IMR-90 (cell line): ENCODE measurements at regions not wholly inside any gene's neighbourhood (a gene's known extent, or its start where the extent isn't known, plus 50 kb on each side); places are given as distances from the start of the nearest gene placed in this dataset.

Source experiments
- ATAC-seq: fragments of 200-7000 bp; cut with Tn5 transposase; 2 replicates; pipeline ENCODE4 v1.9.1; 2020; ENCODE audit warnings: low read depth, mild to moderate bottlenecking, moderate library complexity
- BruUV-seq: library from RNA; stranded (reverse); fragments of 400-500 nt; replicated peaks from 2 replicates; lab custom pipeline; 2021; lab: Mats Ljungman, UMichigan
- CTCF ChIA-PET: fragments of 300-600 bp; formaldehyde crosslinking; extraction: SDS; loops from one replicate; lab custom pipeline; 2021; ENCODE audit warnings: antibody characterized with exemption; lab: Yijun Ruan, JAX
- POLR2A ChIA-PET: fragments of 300-600 bp; sonication (Branson Sonifier 250); formaldehyde crosslinking; loops from one replicate; lab custom pipeline; 2022; ENCODE audit warnings: antibody characterized with exemption; ENCODE audit not compliant: unreplicated experiment; lab: Charles Lee
- DNase-seq: peaks from one replicate; pipeline ENCODE4 v3.0.0; 2013
- H2AFZ ChIP-seq: replicated peaks from 2 replicates; pipeline ENCODE3; 2013; ENCODE audit warnings: low read length, mild to moderate bottlenecking; ENCODE audit not compliant: poor library complexity
- H2AK5ac ChIP-seq: 2 replicates; pipeline ENCODE4 v1.6.1; 2013; ENCODE audit warnings: low read depth, low read length, inconsistent platforms
- H2AK9ac ChIP-seq: replicated peaks from 2 replicates; pipeline ENCODE3; 2013; ENCODE audit warnings: mild to moderate bottlenecking, low read depth, low read length, moderate library complexity; ENCODE audit not compliant: poor library complexity
- H2BK120ac ChIP-seq: 2 replicates; pipeline ENCODE4 v1.6.1; 2013; ENCODE audit warnings: low read depth, low read length, inconsistent platforms
- H2BK15ac ChIP-seq: 3 replicates; pipeline ENCODE4 v1.6.1; 2013; ENCODE audit warnings: low read depth, low read length, inconsistent platforms
- H2BK20ac ChIP-seq: 2 replicates; pipeline ENCODE4 v1.6.1; 2013; ENCODE audit warnings: low read depth, mild to moderate bottlenecking, inconsistent platforms, low read length, moderate library complexity
- H2BK5ac ChIP-seq: 2 replicates; pipeline ENCODE4 v1.6.1; 2013; ENCODE audit warnings: mild to moderate bottlenecking, low read depth, low read length, inconsistent platforms; ENCODE audit not compliant: poor library complexity, severe bottlenecking
- H3K14ac ChIP-seq: replicated peaks from 2 replicates; pipeline ENCODE4 v1.6.1; 2013; ENCODE audit warnings: low read depth, low read length, inconsistent platforms
- H3K18ac ChIP-seq: 2 replicates; pipeline ENCODE4 v1.6.1; 2013; ENCODE audit warnings: low read depth, low read length, control low read depth
- H3K23ac ChIP-seq: 2 replicates; pipeline ENCODE4 v1.6.1; 2013; ENCODE audit warnings: low read depth, low read length, inconsistent platforms
- H3K27ac ChIP-seq: 2 replicates; pipeline ENCODE4 v1.5.1; 2013; ENCODE audit warnings: mild to moderate bottlenecking, control low read depth, low read length; ENCODE audit not compliant: insufficient read depth
- H3K27me3 ChIP-seq: 2 replicates; pipeline ENCODE4 v1.6.1; 2013; ENCODE audit warnings: low read length; ENCODE audit not compliant: control insufficient read depth, insufficient read depth
- H3K36me3 ChIP-seq: 2 replicates; pipeline ENCODE4 v1.6.1; 2013; ENCODE audit warnings: low read length, mixed read lengths; ENCODE audit not compliant: control insufficient read depth, insufficient read depth
- H3K4ac ChIP-seq: 2 replicates; pipeline ENCODE4 v1.6.1; 2013; ENCODE audit warnings: low read depth, low read length, inconsistent platforms
- H3K4me1 ChIP-seq: 2 replicates; pipeline ENCODE4 v1.6.1; 2013; ENCODE audit warnings: low read length, mixed read lengths; ENCODE audit not compliant: control insufficient read depth, insufficient read depth
- H3K4me2 ChIP-seq: 2 replicates; pipeline ENCODE4 v1.6.1; 2013; ENCODE audit warnings: low read depth, mild to moderate bottlenecking, control low read depth, low read length, moderate library complexity
- H3K4me3 ChIP-seq: 2 replicates; pipeline ENCODE4 v1.5.1; 2013; ENCODE audit warnings: low read depth, mild to moderate bottlenecking, control low read depth, low read length, moderate library complexity; ENCODE audit not compliant: insufficient read depth
- H3K56ac ChIP-seq: 2 replicates; pipeline ENCODE4 v1.6.1; 2013; ENCODE audit warnings: low read length, inconsistent platforms; ENCODE audit not compliant: insufficient read depth; ENCODE audit errors: extremely low read depth
- H3K79me1 ChIP-seq, 2 experiments: 2 replicates each; pipeline ENCODE4 v1.6.1; 2013; ENCODE audit warnings: low read length in 2 of 2, inconsistent platforms in 1 of 2, low read depth in 1 of 2
- H3K9ac ChIP-seq: 2 replicates; pipeline ENCODE4 v1.6.1; 2013; ENCODE audit warnings: low read depth, low read length, control low read depth
- H3K9me1 ChIP-seq: 2 replicates; pipeline ENCODE4 v1.6.1; 2013; ENCODE audit warnings: low read length, inconsistent platforms; ENCODE audit not compliant: insufficient read depth
- H3K9me3 ChIP-seq: 2 replicates; pipeline ENCODE4 v1.6.1; 2013; ENCODE audit warnings: low read length; ENCODE audit not compliant: control insufficient read depth, insufficient read depth
- H4K20me1 ChIP-seq: 2 replicates; pipeline ENCODE4 v1.6.1; 2013; ENCODE audit warnings: low read length, inconsistent platforms; ENCODE audit not compliant: insufficient read depth
- H4K5ac ChIP-seq: 2 replicates; pipeline ENCODE4 v1.6.1; 2013; ENCODE audit warnings: mild to moderate bottlenecking, low read depth, low read length, control low read depth
- H4K8ac ChIP-seq, 2 experiments: 2 replicates each; pipeline ENCODE4 v1.6.1; 2013; ENCODE audit warnings: low read depth in 2 of 2, low read length in 2 of 2, control low read depth in 1 of 2, inconsistent platforms in 1 of 2
- H4K91ac ChIP-seq: 2 replicates; pipeline ENCODE4 v1.6.1; 2013; ENCODE audit warnings: low read depth, low read length, inconsistent platforms; ENCODE audit not compliant: insufficient read depth
- BHLHE40 ChIP-seq: fragments of 150-350 bp; IDR thresholded peaks from 2 replicates; pipeline ENCODE4 v1.6.1; 2016; ENCODE audit warnings: mild to moderate bottlenecking, low read depth, low read length
- CHD1 ChIP-seq: IDR thresholded peaks from 2 replicates; pipeline ENCODE4 v1.6.1; 2012; ENCODE audit warnings: low read depth, low read length, improper control_type of control experiment
- MAFK ChIP-seq: IDR thresholded peaks from 2 replicates; pipeline ENCODE4 v1.6.1; 2012; ENCODE audit warnings: low read depth, low read length, improper control_type of control experiment
- MXI1 ChIP-seq: IDR thresholded peaks from 2 replicates; pipeline ENCODE4 v1.6.1; 2012; ENCODE audit warnings: low read depth, mild to moderate bottlenecking, low read length, moderate library complexity, borderline replicate concordance
- NFE2L2 ChIP-seq: fragments of 150-350 bp; IDR thresholded peaks from 2 replicates; pipeline ENCODE4 v1.6.1; 2016; ENCODE audit warnings: low read depth, mild to moderate bottlenecking, low read length
- RAD21 ChIP-seq: IDR thresholded peaks from 2 replicates; pipeline ENCODE4 v1.6.1; 2012; ENCODE audit warnings: low read length, improper control_type of control experiment
- RCOR1 ChIP-seq: IDR thresholded peaks from 2 replicates; pipeline ENCODE4 v1.6.1; 2012; ENCODE audit warnings: mild to moderate bottlenecking, low read length, improper control_type of control experiment; ENCODE audit not compliant: insufficient replicate concordance
- WGBS, 2 experiments: methylation state at CpG; one replicate each; pipeline versions ENCODE4 v1.1.5 to v1.1.7; 2013; ENCODE audit warnings: missing lambda C conversion rate in 2 of 2; ENCODE audit not compliant: insufficient read length in 1 of 2; ENCODE audit errors: extremely low coverage in 2 of 2; 5-methylcytosine and 5-hydroxymethylcytosine counted together
- dilution Hi-C: fragments of 300-500 bp; cut with HindIII; formaldehyde crosslinking; loops from one replicate; pipeline ENCODE4 v1.14.3; 2018; ENCODE audit warnings: low sequenced_read_pairs; ENCODE audit not compliant: unreplicated experiment
- in situ Hi-C: fragments of 300-500 bp; cut with MboI; formaldehyde crosslinking; loops from 3 replicates; pipeline ENCODE4 v1.14.3; 2019; ENCODE audit warnings: low sequenced_read_pairs, inconsistent platforms, mixed read lengths
- intact Hi-C: fragments of 100-400 bp; cut with micrococcal nuclease; formaldehyde crosslinking; loops from 2 replicates; pipeline ENCODE4 v1.10.0; 2022
- TF ChIP-seq, protein P1 (sequence below): conservative IDR thresholded peaks from 2 replicates; pipeline ENCODE4 v1.5.1; 2012; ENCODE audit warnings: mild to moderate bottlenecking, low read depth, low read length, improper control_type of control experiment

DNA sequence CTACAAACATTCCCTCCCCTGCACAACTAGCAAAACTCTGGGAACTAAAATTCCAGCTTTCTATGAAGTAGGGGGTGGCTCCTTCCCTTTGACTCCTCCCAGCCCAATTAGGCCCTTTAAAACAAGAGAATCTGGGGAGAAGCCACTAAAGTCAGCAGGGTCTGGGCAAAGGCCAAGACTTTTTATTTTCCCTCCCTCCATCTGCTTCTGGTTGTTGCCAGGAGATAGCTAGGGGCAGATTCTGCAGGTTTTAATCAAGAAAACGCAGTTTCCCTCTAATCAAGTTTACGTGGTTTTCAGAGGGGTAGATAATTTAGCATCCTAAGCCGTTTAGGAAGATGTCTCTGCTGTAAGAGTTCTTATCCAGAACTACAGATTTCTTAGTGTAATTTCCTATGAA, 114.5 kb upstream of the CDH6 start:
- no peak overlapping the region for H3K4ac ChIP-seq
- intact Hi-C loops = no loop called here
- H2BK5ac ChIP-seq = no peak overlapping the region
- dilution Hi-C loops = no loop called here
- H2AK9ac ChIP-seq = no peak overlapping the region
- no peak overlapping the region for H2AK5ac ChIP-seq
- H2AFZ ChIP-seq = no peak overlapping the region
- no peak overlapping the region for H3K18ac ChIP-seq
- no peaks in the 10 kb centered on the region for H3K4me1 ChIP-seq
- ChIA-PET CTCF (no interaction called here), POLR2A (interaction anchor here (0.6 kb wide), 1 partner anchor 135 kb away, joined by 4 read pairs; no protein-coding TSS in a partner anchor)
- no CpG with 5 or more reads among the region's 3 CpGs for WGBS, 2 experiments
- no peak overlapping the region for H3K14ac ChIP-seq
- no peak overlapping the region for H3K9ac ChIP-seq
- H3K9me3 ChIP-seq = no peaks in the 10 kb centered on the region
- no peaks in the 10 kb centered on the region for H3K36me3 ChIP-seq
- no peak overlapping the region for H4K91ac ChIP-seq
- no peak overlapping the region for H2BK120ac ChIP-seq
- TF ChIP-seq BHLHE40 = no peak
- TF ChIP-seq NFE2L2 = no peak
- TF ChIP-seq RAD21 = no peak
- no peak for TF ChIP-seq RCOR1
- TF ChIP-seq, protein P1, sequence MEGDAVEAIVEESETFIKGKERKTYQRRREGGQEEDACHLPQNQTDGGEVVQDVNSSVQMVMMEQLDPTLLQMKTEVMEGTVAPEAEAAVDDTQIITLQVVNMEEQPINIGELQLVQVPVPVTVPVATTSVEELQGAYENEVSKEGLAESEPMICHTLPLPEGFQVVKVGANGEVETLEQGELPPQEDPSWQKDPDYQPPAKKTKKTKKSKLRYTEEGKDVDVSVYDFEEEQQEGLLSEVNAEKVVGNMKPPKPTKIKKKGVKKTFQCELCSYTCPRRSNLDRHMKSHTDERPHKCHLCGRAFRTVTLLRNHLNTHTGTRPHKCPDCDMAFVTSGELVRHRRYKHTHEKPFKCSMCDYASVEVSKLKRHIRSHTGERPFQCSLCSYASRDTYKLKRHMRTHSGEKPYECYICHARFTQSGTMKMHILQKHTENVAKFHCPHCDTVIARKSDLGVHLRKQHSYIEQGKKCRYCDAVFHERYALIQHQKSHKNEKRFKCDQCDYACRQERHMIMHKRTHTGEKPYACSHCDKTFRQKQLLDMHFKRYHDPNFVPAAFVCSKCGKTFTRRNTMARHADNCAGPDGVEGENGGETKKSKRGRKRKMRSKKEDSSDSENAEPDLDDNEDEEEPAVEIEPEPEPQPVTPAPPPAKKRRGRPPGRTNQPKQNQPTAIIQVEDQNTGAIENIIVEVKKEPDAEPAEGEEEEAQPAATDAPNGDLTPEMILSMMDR = no peak
- TF ChIP-seq CHD1 = no peak
- TF ChIP-seq MAFK = no peak
- TF ChIP-seq MXI1 = no peak
- DNase-seq (no peak), ATAC-seq (no peak)
- no peak overlapping the region for H3K56ac ChIP-seq
- no TSS peak for BruUV-seq
- in situ Hi-C loops = no loop called here
- H3K79me1 ChIP-seq = no peaks in the 10 kb centered on the region
- no peak overlapping the region for H3K27ac ChIP-seq
- H4K5ac ChIP-seq = no peak overlapping the region
- H4K8ac ChIP-seq = no peak overlapping the region
- no peak overlapping the region for H2BK20ac ChIP-seq
- no peaks in the 10 kb centered on the region for H3K27me3 ChIP-seq
- no peaks in the 10 kb centered on the region for H4K20me1 ChIP-seq
- H3K4me2 ChIP-seq = no peak overlapping the region
- no peaks in the 10 kb centered on the region for H3K9me1 ChIP-seq
- H3K23ac ChIP-seq = no peak overlapping the region
- H3K4me3 ChIP-seq = no peak overlapping the region
- H2BK15ac ChIP-seq = no peak overlapping the region
